Stimulated activated CD4-positive, alpha-beta T cell treated with anti-CD3 and anti-CD28 coated beads, Interleukin-12 subunit alpha, Interleukin-12 subunit beta, amount 100 ng/mL, for 24 hours (primary cell): ENCODE measurements at regions not wholly inside any gene's neighbourhood (a gene's known extent, or its start where the extent isn't known, plus 50 kb on each side); places are given as distances from the start of the nearest gene placed in this dataset.

Source experiments
- DNase-seq, 2 experiments: peaks; one replicate each; pipeline ENCODE4 v3.0.0-alpha.2; 2020; ENCODE audit warnings: low read depth in 2 of 2

DNA sequence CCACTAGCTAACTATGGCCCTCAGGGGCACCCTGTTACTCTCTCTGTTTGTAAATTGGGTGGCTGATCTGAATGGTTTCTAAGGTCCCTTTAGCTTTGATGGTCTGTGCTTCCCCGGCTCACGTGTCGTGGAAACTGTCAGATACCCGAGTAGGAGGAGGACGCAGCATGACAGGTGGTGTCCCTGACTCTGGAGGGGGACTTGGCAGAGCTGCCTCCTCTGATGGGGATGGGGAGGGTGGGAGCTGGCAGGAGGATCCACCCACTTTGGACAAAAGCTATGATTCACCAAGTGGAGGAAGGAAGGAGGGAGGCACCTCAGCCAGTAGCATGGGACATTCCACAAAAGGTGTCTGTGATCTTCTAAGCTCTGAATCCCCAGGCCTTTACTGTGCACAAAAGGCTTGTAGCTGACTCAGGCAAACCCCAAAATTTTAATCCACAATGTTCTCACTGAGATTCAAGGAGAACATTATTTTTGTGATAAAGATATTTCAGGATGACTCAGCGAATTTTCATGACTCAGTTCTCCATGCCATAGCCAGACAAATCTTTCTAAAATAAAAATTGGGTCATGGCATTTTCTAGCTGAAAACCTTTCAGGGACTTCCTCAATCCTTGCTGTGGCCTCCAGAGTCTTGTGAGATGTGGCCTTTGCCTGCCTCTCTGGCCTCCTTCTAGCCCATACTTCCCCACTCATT is 131.0 kb upstream of the BRINP1 start:
- DNase-seq = no peak

DNA sequence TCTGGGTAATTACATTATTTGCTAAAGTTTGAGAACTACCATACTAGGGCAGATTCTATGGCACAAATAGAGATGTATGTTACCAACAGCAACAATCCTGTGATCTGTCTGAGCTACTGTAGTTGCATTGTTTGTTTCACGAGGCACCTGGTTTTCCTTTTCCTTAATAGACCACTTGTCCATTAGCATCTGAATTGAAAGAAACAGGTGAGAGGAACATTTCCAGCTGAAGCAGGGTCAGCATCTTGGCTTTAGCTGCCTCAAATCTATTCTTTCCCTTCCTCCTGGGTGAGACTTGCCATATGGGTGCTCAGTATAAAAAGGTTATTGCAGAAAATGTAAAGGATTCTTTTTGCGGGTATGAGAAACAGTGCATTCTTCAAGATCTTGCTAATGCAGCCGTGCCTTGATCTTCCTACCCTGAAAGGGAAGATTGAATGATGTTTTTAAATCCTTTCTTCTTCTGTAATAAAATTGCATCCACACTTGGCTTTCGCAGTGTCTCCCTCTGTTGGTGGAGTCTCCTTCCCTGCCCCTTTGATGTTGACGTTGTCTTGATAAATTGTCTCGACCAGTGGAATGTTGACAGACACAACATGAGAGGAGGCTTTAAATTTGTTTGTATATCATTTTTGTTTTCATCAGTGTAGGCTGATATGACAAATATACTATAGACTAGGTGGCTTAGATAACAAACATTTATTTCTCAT is 118.0 kb upstream of the BRINP1 start:
- no peak for DNase-seq

DNA sequence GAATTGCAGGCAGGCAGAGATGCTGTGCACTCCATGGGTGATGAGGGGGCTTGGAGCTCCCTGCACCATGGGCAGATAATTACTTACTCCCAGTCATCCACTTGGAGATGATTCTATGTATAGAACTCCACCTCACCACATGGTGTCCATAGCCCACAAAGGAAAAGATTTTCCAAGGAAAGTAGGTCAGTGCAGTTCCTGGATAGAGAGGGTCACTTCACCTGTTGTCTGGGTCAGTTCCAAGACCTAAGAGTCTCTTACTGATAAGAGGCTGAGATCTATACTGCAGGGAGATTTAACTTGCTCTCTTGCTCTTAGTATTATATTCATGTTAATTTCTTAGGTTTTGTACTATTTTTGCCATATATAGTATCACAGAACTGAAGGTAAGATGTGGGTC is 113.9 kb upstream of the BRINP1 start:
- no peak for DNase-seq

DNA sequence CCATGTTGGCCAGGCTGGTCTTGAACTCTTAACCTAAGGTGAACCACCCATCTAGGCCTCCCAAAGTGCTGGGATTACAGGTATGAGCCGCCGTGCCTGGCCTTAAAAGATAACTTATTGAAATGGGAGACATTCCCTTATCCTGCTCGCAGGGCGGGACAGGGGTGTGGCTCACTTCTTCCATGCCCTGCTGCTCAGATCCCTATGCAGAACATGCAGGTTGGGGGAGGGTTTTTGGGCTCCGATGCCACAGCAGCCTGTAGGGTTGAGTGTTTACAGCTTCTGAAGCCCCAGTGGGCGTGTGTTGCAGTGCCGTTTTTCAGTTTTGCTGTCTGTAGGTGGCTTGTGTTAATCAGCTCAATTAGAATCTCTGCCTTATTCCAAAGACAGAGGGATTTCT is 108.0 kb upstream of the BRINP1 start:
- no peak for DNase-seq

DNA sequence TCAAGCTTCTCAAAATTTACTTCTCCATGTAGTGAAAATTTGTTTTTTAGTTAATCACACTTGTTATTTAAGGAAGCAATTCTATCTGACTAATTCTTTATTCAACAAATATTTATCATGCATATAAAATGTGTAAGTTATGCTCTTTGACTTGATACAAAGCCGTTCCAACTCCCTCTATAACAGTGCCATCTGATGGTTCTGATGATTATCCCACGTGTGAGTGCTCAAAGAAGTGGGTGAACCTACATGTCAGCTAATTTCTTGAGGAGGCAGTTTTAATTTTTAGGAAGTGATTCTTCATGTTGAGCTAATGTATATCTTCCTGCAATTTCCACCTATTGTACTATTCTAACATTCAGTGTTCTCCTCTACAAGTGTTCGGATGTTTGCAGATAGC is 88.8 kb upstream of the BRINP1 start:
- DNase-seq = no peak

DNA sequence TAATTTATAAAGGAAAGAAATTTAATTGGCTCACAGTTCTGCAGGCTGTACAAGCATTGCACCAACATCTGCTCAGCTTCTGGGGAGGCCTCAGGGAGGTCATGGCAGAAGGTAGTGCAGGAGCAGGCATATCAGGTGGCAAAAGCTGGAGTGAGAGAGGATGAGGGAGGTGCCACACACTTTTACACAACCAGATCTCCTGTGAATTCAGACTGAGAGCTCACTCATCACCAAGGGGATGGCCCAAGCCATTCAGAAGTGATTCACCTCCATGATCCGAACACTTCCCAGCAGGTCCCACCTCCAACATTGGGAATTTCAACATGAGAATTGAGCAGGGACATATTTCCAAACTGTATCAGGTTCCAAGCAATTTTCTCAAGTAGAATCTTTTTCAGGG is 84.7 kb upstream of the BRINP1 start:
- DNase-seq = no peak

DNA sequence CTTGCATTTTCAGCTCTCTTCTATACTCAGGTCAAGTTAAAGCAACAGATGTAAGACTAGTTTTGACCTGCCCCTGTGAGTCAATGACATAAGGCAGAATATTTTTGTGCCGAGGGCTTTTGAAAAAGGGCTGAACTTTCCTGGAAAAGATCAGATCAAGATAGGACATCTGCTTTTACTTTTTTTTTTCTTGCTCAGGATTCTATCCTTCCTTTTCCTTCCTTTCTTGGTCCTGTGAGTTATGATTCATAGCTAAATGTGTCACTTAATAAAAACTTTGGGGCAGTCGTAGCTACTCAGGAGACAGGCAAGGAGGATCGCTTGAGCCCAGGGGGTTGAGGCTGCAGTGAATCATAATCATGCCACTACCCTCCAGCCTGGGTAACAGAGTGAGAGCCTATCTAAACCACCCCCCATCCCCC is 84.3 kb upstream of the BRINP1 start:
- no peak for DNase-seq

DNA sequence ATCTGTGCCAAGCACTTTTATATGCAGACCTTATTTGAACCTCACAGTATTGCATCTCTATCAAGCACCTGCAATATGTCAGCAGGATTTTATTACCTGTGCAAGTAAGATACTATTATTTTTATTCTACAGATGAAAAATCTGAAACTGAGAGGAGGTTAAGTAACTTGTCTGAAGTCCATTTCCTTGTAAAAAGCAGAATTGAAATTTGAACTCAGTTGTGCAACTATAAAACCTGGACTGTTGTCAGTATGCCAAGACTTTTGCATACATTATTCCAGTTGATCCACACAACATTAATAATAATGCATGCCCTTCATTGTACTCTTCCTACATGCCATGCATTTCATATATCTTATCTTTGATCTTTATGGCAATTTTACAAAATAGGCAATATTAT is 82.2 kb upstream of the BRINP1 start:
- no peak for DNase-seq

DNA sequence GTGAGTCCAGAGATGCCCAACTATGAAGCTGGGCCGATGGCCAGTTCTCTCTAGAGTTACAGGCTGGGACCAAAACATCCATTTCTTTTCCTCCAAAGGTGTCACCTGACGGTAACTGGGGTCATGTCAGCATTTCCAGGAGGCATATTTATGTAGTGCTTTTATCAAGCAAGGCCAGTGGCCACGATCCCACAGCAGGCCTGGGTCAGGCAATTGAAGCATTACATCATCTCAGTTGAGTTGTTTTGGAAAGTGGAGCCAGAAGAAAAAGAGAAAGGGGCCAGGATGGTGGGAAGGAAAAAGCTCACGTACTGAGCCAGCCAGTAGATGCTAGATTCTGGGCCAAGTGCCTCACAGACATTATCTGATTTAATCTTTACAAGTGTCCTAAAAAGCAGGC is 73.9 kb upstream of the BRINP1 start:
- DNase-seq = no peak

DNA sequence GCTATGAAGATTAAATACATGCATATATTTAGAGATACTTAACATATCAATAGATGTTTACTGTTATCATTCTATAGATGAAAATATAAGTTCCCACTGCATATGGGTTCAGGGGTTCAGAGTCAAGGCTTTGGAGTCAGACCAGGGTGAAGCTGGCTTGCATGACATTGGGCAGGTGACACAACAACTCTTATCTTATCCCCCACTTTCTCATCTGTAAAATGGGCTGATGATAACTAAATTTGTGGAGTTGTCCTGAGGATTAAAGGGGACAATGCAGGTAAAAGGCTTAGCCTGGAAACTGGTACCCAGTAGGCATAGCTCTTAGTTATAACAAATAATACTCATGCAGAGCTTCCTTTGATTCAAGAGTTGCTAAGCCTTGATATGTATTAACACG is 72.6 kb upstream of the BRINP1 start:
- no peak for DNase-seq

DNA sequence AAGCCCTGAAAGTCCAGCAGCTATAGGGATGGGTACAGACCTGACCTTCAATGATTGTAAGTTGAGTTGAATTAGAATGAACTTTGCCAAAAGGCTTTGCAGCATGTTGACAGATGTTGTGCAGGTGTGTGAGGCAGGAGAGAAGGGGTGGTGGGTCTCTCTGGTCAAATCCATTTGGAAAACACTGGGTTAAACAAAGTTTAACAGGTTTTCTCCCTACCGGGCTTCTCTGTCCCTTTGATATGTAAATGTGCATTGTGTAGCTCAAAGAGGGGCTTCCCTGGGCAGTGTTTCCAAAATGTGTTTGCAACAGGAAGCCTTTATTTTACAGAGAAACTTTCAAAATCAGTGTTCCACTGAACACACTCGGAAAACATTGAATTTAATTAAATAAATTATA is 72.1 kb upstream of the BRINP1 start:
- no peak for DNase-seq

DNA sequence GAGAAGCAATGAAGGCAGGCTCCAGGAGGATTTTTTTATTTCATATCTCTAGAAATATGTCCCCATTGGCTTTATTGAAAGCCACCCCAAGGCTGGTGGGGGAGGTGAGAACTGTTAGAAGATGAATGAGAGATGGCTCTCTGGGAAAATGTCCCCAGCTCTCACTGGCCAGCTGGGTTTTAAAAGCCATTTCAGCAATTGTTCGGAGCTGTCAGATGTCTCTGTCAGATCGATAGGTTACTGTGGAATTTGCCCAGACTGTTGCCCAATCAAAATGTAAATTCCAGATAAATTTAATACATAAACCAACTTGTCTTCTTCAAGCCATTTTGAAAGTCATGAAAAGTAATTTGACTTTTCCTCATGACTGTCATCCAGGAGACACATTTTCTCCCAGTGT is 67.0 kb upstream of the BRINP1 start:
- no peak for DNase-seq

DNA sequence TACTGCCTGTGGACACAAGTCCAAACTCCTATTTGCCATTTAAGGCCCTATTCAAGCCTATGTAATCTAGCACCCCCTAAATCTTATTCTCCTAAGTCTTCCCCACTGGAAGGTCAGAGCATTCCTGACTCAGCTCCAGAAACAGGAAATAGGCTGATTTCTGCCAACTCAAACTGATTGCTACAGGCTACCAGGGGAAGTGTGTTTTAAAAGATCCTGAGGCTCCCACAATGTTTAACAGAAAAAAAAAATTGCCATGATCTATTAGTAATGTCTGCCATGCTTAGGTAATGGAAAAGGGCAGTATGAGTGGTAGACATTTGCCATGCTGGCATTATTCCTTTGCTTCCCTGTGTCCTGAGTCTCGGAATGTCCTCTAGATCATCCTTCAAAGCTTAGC is 65.8 kb upstream of the BRINP1 start:
- DNase-seq = no peak

DNA sequence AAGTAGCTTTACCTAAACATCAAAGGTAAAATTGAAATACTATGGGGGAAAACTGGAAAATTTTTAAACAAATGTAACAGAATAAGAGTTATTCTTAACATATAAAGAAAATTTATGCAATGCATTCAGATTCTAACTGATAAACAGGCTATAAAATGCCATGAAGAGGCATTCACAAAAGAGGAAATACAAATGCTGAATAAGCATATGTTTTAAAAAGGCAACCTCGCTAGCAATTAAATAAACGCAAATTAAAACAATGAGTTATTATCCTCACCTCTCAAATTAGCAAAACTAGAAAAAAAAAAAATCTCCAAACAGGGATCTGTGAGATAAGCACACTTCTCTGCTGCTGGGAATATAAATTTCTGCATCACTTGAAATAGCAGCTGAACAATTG is 63.2 kb upstream of the BRINP1 start:
- DNase-seq = no peak

DNA sequence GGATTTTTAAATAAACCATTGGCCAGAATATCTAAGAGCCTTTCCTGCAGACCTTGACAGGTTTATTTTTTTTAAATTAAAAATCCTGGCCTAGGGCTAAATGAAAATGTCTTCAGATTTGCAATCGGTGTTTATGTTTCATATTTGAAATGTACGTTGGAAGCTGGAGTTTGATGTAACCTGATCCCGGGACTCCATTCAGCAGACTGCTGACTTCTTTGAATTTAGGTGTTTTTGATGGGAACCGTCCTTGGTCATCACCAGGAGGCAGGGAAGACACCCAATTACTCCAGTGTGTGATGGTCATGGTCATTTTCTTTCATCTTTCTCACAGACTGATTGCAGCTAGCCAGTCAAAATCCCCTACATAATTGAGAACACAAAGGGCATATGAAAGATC is 60.1 kb upstream of the BRINP1 start:
- no peak for DNase-seq

DNA sequence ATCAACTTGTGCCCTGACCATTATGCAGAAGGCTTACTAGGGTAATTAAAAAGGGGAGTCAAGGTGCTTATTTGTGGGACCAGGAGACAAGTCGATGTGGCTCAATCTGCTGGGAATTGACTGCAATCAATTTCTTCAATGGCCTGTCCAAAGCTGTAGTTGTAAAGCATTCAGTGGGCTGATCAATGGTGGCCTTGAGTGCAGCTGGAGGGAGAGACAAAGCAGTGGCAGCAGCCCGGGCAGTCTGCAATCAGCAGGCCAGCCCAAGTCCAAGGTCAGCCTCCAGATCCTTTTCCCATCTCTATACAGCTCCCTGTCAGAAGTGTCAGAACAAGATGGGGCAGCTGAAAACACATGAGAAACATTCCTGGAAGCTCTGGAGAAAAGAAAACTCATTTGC is 51.0 kb upstream of the BRINP1 start:
- no peak for DNase-seq
